ENCODE measurements at regions not wholly inside any gene's neighbourhood (a gene's known extent, or its start where the extent isn't known, plus 50 kb on each side); places are given as distances from the start of the nearest gene placed in this dataset.

- TF ChIP-seq, protein P1, sequence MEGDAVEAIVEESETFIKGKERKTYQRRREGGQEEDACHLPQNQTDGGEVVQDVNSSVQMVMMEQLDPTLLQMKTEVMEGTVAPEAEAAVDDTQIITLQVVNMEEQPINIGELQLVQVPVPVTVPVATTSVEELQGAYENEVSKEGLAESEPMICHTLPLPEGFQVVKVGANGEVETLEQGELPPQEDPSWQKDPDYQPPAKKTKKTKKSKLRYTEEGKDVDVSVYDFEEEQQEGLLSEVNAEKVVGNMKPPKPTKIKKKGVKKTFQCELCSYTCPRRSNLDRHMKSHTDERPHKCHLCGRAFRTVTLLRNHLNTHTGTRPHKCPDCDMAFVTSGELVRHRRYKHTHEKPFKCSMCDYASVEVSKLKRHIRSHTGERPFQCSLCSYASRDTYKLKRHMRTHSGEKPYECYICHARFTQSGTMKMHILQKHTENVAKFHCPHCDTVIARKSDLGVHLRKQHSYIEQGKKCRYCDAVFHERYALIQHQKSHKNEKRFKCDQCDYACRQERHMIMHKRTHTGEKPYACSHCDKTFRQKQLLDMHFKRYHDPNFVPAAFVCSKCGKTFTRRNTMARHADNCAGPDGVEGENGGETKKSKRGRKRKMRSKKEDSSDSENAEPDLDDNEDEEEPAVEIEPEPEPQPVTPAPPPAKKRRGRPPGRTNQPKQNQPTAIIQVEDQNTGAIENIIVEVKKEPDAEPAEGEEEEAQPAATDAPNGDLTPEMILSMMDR (IDR thresholded peaks at IDR 0.05; ENCODE audit: insufficient read depth, low read length, poor library complexity, severe bottlenecking) = no peak
- TF ChIP-seq EZH2phosphoT487 (conservative IDR thresholded peaks at IDR 0.05; ENCODE audit: low read length) = no peak
Measured at GRCh38 chr9:78539188-78539587, 242.3 kb downstream of the PSAT1 start.
